OCI-LY1 (cell line): ENCODE measurements at regions not wholly inside any gene's neighbourhood (a gene's known extent, or its start where the extent isn't known, plus 50 kb on each side); places are given as distances from the start of the nearest gene placed in this dataset.
"Not testable (repeated sequence)": the region's sequence is repeated elsewhere in the genome, so short reads cannot be mapped to it uniquely, and the experiment has no call there.

ENCODE experiments used
- H2AFZ ChIP-seq: fragments of 200-600 bp; sonication (generic), shearing (Covaris generic); 2 replicates; pipeline ENCODE4 v1.6.0; 2014; ENCODE audit warnings: antibody characterized with exemption, mild to moderate bottlenecking, low read length
- H3F3A ChIP-seq: fragments of 200-600 bp; sonication (generic), shearing (Covaris generic); 2 replicates; pipeline ENCODE4 v1.6.0; 2014; ENCODE audit warnings: mild to moderate bottlenecking, antibody characterized with exemption, low read length, moderate library complexity; ENCODE audit not compliant: insufficient read depth
- H3K27ac ChIP-seq: fragments of 200-600 bp; sonication (generic); 2 replicates; pipeline ENCODE4 v1.5.1; 2014; ENCODE audit warnings: low read length, mixed run types, mild to moderate bottlenecking, low read depth; ENCODE audit not compliant: poor library complexity, severe bottlenecking
- H3K27me3 ChIP-seq: fragments of 200-600 bp; sonication (generic); 2 replicates; pipeline ENCODE4 v1.6.0; 2014; ENCODE audit warnings: antibody characterized with exemption, mild to moderate bottlenecking, low read length, moderate library complexity; ENCODE audit not compliant: insufficient read depth
- H3K36me3 ChIP-seq: fragments of 200-600 bp; sonication (generic); 2 replicates; pipeline ENCODE4 v1.6.1; 2014; ENCODE audit warnings: mild to moderate bottlenecking, antibody characterized with exemption, low read length, moderate library complexity, mixed read lengths; ENCODE audit not compliant: insufficient read depth
- H3K4me1 ChIP-seq: fragments of 200-600 bp; sonication (generic); 2 replicates; pipeline ENCODE4 v1.5.1; 2014; ENCODE audit warnings: mild to moderate bottlenecking, low read length, moderate library complexity; ENCODE audit not compliant: insufficient read depth, severe bottlenecking
- H3K4me2 ChIP-seq: fragments of 200-600 bp; sonication (generic), shearing (Covaris generic); 2 replicates; pipeline ENCODE4 v1.6.1; 2014; ENCODE audit warnings: low read length
- H3K4me3 ChIP-seq: fragments of 200-600 bp; sonication (generic); 2 replicates; pipeline ENCODE4 v1.5.1; 2014; ENCODE audit warnings: low read length, low read depth, mild to moderate bottlenecking, mixed read lengths; ENCODE audit not compliant: poor library complexity, severe bottlenecking
- H3K79me2 ChIP-seq: fragments of 200-600 bp; shearing (Covaris generic); 2 replicates; pipeline ENCODE4 v1.6.1; 2016; ENCODE audit warnings: mixed run types, low read length, mixed read lengths; ENCODE audit not compliant: insufficient read depth
- H3K9ac ChIP-seq: fragments of 200-600 bp; sonication (generic), shearing (Covaris generic); 2 replicates; pipeline ENCODE4 v1.6.1; 2014; ENCODE audit warnings: mild to moderate bottlenecking, low read length, mixed read lengths
- H3K9me2 ChIP-seq: fragments of 200-600 bp; sonication (generic), shearing (Covaris generic); 2 replicates; pipeline ENCODE4 v1.6.1; 2014; ENCODE audit warnings: low read depth, mild to moderate bottlenecking, low read length, mixed read lengths
- H3K9me3 ChIP-seq: fragments of 200-600 bp; shearing (Covaris generic); 2 replicates; pipeline ENCODE4 v1.6.1; 2014; ENCODE audit warnings: low read length, mixed read lengths
- H4K20me1 ChIP-seq: fragments of 200-600 bp; sonication (generic), shearing (Covaris generic); 2 replicates; pipeline ENCODE4 v1.6.0; 2016; ENCODE audit warnings: mild to moderate bottlenecking, low read length; ENCODE audit not compliant: insufficient read depth
- EZH2 ChIP-seq: fragments of 200-600 bp; sonication (generic), shearing (Covaris generic); IDR thresholded peaks from 2 replicates; pipeline ENCODE4 v1.8.0; 2017; ENCODE audit warnings: borderline replicate concordance, mixed run types, mild to moderate bottlenecking, antibody characterized with exemption, low read length, moderate library complexity, mixed read lengths
- TF ChIP-seq, protein P1 (sequence below): fragments of 200-600 bp; sonication (generic), shearing (Covaris generic); IDR thresholded peaks from 2 replicates; pipeline ENCODE4 v1.5.1; 2017; ENCODE audit warnings: mild to moderate bottlenecking, antibody characterized with exemption, low read length, moderate library complexity, mixed read lengths

GRCh38 chr7:3177271-3177670 lies 123.8 kb upstream of the SDK1 start:
- Histone ChIP-seq H3K9ac (no peak overlapping the region), H3F3A (no peaks in the 10 kb centered on the region), H3K36me3 (no peaks in the 10 kb centered on the region), H3K27me3 (peaks cover 10% of the 10 kb centered on the region; the same call in 1 of the 2 replicates), H3K4me2 (no peak overlapping the region), H3K9me3 (no peaks in the 10 kb centered on the region), H3K9me2 (no peaks in the 10 kb centered on the region), H3K27ac (no peak overlapping the region), H3K4me1 (no peaks in the 10 kb centered on the region), H2AFZ (no peak overlapping the region), H3K79me2 (no peaks in the 10 kb centered on the region), H4K20me1 (no peaks in the 10 kb centered on the region), H3K4me3 (no peak overlapping the region)
- TF ChIP-seq EZH2: no peak
- TF ChIP-seq, protein P1, sequence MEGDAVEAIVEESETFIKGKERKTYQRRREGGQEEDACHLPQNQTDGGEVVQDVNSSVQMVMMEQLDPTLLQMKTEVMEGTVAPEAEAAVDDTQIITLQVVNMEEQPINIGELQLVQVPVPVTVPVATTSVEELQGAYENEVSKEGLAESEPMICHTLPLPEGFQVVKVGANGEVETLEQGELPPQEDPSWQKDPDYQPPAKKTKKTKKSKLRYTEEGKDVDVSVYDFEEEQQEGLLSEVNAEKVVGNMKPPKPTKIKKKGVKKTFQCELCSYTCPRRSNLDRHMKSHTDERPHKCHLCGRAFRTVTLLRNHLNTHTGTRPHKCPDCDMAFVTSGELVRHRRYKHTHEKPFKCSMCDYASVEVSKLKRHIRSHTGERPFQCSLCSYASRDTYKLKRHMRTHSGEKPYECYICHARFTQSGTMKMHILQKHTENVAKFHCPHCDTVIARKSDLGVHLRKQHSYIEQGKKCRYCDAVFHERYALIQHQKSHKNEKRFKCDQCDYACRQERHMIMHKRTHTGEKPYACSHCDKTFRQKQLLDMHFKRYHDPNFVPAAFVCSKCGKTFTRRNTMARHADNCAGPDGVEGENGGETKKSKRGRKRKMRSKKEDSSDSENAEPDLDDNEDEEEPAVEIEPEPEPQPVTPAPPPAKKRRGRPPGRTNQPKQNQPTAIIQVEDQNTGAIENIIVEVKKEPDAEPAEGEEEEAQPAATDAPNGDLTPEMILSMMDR: no peak

- Histone ChIP-seq H4K20me1 (no peaks in the 10 kb centered on the region), H2AFZ (no peak overlapping the region), H3F3A (no peaks in the 10 kb centered on the region), H3K4me2 (no peak overlapping the region), H3K9ac (no peak overlapping the region), H3K9me2 (no peaks in the 10 kb centered on the region), H3K4me1 (no peaks in the 10 kb centered on the region), H3K9me3 (no peaks in the 10 kb centered on the region), H3K36me3 (no peaks in the 10 kb centered on the region), H3K4me3 (no peak overlapping the region), H3K27me3 (peaks cover 10% of the 10 kb centered on the region; the same call in 1 of the 2 replicates), H3K27ac (no peak overlapping the region), H3K79me2 (no peaks in the 10 kb centered on the region)
- TF ChIP-seq EZH2: no peak
- TF ChIP-seq, protein P1: no peak
Observed at GRCh38 chr7:3179456-3179855, 121.6 kb upstream of the SDK1 start.

DNA sequence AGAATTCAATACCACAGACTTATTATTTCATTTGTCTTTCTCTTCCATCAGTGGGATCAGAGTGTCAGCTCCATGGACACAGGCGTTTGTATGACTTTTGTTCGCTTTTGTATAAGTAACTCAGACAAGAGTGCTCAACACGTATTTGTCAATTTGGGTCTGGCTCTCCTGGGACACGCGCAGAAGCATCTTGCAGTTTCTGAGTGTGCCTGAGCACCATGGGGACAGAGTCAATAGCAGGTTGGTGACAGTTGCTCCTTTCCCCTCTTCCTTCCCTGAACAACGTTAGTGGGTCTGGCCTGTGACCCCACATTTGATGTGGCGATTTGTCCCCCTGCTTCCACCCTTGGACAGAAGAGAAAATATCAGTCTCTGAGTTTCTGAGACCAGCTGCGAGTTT lies 120.4 kb upstream of the SDK1 start:
- H3K9me3 ChIP-seq: no peaks in the 10 kb centered on the region
- no peaks in the 10 kb centered on the region for H3K4me1 ChIP-seq
- no peaks in the 10 kb centered on the region for H3K79me2 ChIP-seq
- peaks cover 10% of the 10 kb centered on the region; the same call in 1 of the 2 replicates for H3K27me3 ChIP-seq
- TF ChIP-seq EZH2: no peak
- TF ChIP-seq, protein P1: no peak
- no peaks in the 10 kb centered on the region for H4K20me1 ChIP-seq
- H3K9me2 ChIP-seq: no peaks in the 10 kb centered on the region
- no peak overlapping the region for H3K9ac ChIP-seq
- no peak overlapping the region for H3K4me3 ChIP-seq
- no peak overlapping the region for H3K4me2 ChIP-seq
- H3K36me3 ChIP-seq: no peaks in the 10 kb centered on the region
- H3K27ac ChIP-seq: no peak overlapping the region
- no peak overlapping the region for H2AFZ ChIP-seq
- H3F3A ChIP-seq: no peaks in the 10 kb centered on the region

GRCh38 chr7:3182055-3182454 lies 119.0 kb upstream of the SDK1 start:
- not testable (repeated sequence) for H3K4me3 ChIP-seq, H3F3A ChIP-seq, H3K9me2 ChIP-seq, H3K79me2 ChIP-seq, H3K36me3 ChIP-seq, H3K9ac ChIP-seq, H3K27ac ChIP-seq, H3K27me3 ChIP-seq, H4K20me1 ChIP-seq, H3K9me3 ChIP-seq, H3K4me2 ChIP-seq, H3K4me1 ChIP-seq, H2AFZ ChIP-seq
